Type B pancreatic cell (in vitro differentiated cells): ENCODE measurements at regions not wholly inside any gene's neighbourhood (a gene's known extent, or its start where the extent isn't known, plus 50 kb on each side); places are given as distances from the start of the nearest gene placed in this dataset.

ENCODE experiments used
- DNase-seq: peaks from one replicate; pipeline ENCODE4 v3.0.0; 2021; ENCODE audit warnings: mixed read lengths; ENCODE audit not compliant: unreplicated experiment; ENCODE audit errors: extremely low spot score
- H3K27ac Mint-ChIP-seq: 2 replicates; pipeline ENCODE4 v1.8.0; 2021; ENCODE audit warnings: mild to moderate bottlenecking, mixed read lengths
- H3K27me3 Mint-ChIP-seq: 2 replicates; pipeline ENCODE4 v1.8.0; 2021; ENCODE audit warnings: mixed read lengths
- H3K36me3 Mint-ChIP-seq: 2 replicates; pipeline ENCODE4 v1.8.0; 2021; ENCODE audit warnings: mixed read lengths
- H3K4me1 Mint-ChIP-seq: one replicate; pipeline ENCODE4 v1.8.0; 2021; ENCODE audit warnings: mixed read lengths; ENCODE audit not compliant: unreplicated experiment
- H3K4me3 Mint-ChIP-seq: 2 replicates; pipeline ENCODE4 v1.8.0; 2021; ENCODE audit warnings: mild to moderate bottlenecking, mixed read lengths
- H3K9me3 Mint-ChIP-seq: 2 replicates; pipeline ENCODE4 v1.8.0; 2021; ENCODE audit warnings: mixed read lengths
- TF ChIP-seq, protein P1 (sequence below): fragments of 200-600 bp; sonication (generic); conservative IDR thresholded peaks from 2 replicates; pipeline ENCODE4 v1.5.0; 2021; ENCODE audit warnings: antibody characterized with exemption, mild to moderate bottlenecking

- no peak overlapping the region for H3K27ac Mint-ChIP-seq
- no peaks in the 10 kb centered on the region for H3K4me1 Mint-ChIP-seq
- no peaks in the 10 kb centered on the region for H3K9me3 Mint-ChIP-seq
- no peak overlapping the region for H3K4me3 Mint-ChIP-seq
- DNase-seq = no peak
- TF ChIP-seq, protein P1, sequence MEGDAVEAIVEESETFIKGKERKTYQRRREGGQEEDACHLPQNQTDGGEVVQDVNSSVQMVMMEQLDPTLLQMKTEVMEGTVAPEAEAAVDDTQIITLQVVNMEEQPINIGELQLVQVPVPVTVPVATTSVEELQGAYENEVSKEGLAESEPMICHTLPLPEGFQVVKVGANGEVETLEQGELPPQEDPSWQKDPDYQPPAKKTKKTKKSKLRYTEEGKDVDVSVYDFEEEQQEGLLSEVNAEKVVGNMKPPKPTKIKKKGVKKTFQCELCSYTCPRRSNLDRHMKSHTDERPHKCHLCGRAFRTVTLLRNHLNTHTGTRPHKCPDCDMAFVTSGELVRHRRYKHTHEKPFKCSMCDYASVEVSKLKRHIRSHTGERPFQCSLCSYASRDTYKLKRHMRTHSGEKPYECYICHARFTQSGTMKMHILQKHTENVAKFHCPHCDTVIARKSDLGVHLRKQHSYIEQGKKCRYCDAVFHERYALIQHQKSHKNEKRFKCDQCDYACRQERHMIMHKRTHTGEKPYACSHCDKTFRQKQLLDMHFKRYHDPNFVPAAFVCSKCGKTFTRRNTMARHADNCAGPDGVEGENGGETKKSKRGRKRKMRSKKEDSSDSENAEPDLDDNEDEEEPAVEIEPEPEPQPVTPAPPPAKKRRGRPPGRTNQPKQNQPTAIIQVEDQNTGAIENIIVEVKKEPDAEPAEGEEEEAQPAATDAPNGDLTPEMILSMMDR = no peak
- no peaks in the 10 kb centered on the region for H3K27me3 Mint-ChIP-seq
- no peaks in the 10 kb centered on the region for H3K36me3 Mint-ChIP-seq
Measured at GRCh38 chr1:194104247-194104844, 917.9 kb upstream of the B3GALT2 start.

GRCh38 chr1:194103516-194104246 lies 917.3 kb upstream of the B3GALT2 start:
- DNase-seq = no peak
- Mint-ChIP-seq H3K27me3 (no peaks in the 10 kb centered on the region), H3K36me3 (no peaks in the 10 kb centered on the region), H3K27ac (no peak overlapping the region), H3K4me1 (no peaks in the 10 kb centered on the region), H3K4me3 (no peak overlapping the region), H3K9me3 (no peaks in the 10 kb centered on the region)
- TF ChIP-seq, protein P1 = no peak

- no peaks in the 10 kb centered on the region for H3K9me3 Mint-ChIP-seq
- DNase-seq = no peak
- no peaks in the 10 kb centered on the region for H3K36me3 Mint-ChIP-seq
- no peaks in the 10 kb centered on the region for H3K4me1 Mint-ChIP-seq
- H3K27me3 Mint-ChIP-seq = no peaks in the 10 kb centered on the region
- H3K4me3 Mint-ChIP-seq = no peak overlapping the region
- H3K27ac Mint-ChIP-seq = no peak overlapping the region
- TF ChIP-seq, protein P1 = no peak
Measured at GRCh38 chr1:194103101-194103500, 916.7 kb upstream of the B3GALT2 start.

DNA sequence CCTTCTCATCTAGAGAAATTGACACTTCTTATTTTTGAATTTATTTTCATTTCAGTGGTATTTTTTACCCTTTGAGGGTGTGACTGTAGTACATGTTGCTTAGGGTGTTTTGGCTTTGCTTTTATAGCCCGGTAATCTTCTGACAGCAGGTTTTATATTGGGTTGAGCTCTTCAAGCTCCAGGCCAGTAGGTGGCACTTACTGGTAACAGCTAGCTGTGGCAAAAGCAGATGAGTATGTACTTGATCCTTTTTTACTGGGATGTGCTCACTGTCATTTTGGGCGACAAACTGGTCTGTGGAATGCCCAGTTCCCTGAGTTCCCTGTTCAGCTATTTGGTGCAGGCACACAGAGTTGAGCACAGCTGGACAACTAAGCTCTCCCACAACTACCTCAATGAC lies 916.2 kb upstream of the B3GALT2 start:
- TF ChIP-seq, protein P1 = no peak
- Mint-ChIP-seq H3K27me3 (no peaks in the 10 kb centered on the region), H3K36me3 (no peaks in the 10 kb centered on the region), H3K4me1 (no peaks in the 10 kb centered on the region), H3K4me3 (no peak overlapping the region), H3K9me3 (no peaks in the 10 kb centered on the region), H3K27ac (no peak overlapping the region)
- no peak for DNase-seq

- Mint-ChIP-seq H3K27me3 (no peaks in the 10 kb centered on the region), H3K4me3 (no peak overlapping the region), H3K9me3 (no peaks in the 10 kb centered on the region), H3K4me1 (no peaks in the 10 kb centered on the region), H3K36me3 (no peaks in the 10 kb centered on the region), H3K27ac (no peak overlapping the region)
- TF ChIP-seq, protein P1 = no peak
- no peak for DNase-seq
Measured at GRCh38 chr1:194084755-194085154, 898.3 kb upstream of the B3GALT2 start.
